DMS79 treated with DMSO at 0.1 percent for 48 hours (cell line): ENCODE measurements at regions not wholly inside any gene's neighbourhood (a gene's known extent, or its start where the extent isn't known, plus 50 kb on each side); places are given as distances from the start of the nearest gene placed in this dataset.
"Not testable (repeated sequence)": the region's sequence is repeated elsewhere in the genome, so short reads cannot be mapped to it uniquely, and the experiment has no call there.

Experiments used
- DNase-seq: peaks from one replicate; lab custom pipeline; 2025; lab: John Stamatoyannopoulos, UW

DNA sequence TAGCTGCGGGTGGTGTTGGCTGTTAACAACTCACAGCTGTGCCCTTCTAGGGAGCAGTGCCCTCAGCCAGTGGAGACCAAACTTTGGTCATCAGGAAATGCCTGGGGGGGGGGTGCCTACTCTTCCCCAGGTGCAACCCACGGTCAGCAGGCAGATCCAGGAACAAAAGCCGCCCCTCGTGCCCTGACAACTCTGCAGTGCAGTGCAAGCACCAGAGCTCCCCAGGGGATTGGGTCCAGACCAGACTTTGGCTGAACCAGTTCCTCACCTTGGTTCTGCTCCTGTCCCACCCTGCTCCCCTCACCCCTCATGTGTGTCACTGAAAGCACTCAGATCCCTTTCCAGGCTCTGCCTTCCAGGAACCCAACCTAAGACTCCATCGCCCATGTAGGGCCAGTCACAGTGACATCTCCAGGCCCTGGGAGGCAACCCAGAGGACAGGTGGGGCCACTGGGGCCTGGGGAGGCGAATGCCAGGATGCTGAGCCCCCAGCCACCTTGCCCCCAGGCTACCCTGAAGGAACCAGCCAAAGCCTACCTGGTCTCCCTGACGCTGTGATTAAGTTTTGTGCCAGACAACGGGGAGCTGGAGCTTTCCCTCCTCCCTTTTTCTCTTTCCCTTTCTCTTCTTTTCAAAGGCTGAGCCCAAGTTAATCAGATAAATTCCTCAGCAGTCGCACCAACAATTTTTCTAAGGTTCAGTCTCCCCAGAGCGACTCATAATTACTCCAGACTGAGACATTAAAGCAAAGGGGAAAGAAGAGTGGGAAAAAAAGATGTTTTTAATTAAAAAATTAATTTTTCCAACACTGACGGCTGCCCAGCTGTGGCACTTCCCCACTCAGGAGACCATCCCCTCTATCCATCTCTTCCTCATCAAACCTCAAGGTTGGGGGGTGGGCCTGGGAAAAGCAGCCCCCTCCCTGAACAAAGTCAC lies 207.5 kb upstream of the LINGO1 start:
- DNase-seq, result no peak

DNA sequence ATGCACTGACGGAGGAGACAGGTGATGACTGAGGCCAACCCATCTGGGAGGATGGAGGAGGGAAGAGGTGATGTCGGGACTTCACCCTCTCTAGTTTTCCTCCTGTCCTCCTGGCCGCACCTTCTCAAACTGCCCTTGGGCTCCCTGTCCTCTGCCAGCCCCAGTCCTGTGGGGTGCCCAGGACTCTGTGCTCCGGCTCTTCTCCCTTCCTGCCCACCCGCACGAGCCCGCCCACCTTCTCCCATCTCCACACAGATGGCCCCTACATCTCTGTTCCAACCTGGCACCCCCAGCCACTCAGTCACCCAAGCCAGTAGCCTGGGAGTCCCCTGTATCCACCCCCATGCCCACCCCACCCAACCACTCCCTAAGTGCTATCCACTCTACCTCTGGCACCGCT lies 206.7 kb upstream of the LINGO1 start:
- no peak for DNase-seq

GRCh38 chr15:77838595-77838994 lies 205.9 kb upstream of the LINGO1 start:
- no peak for DNase-seq

GRCh38 chr15:77838061-77838460 lies 205.3 kb upstream of the LINGO1 start:
- no peak for DNase-seq

DNA sequence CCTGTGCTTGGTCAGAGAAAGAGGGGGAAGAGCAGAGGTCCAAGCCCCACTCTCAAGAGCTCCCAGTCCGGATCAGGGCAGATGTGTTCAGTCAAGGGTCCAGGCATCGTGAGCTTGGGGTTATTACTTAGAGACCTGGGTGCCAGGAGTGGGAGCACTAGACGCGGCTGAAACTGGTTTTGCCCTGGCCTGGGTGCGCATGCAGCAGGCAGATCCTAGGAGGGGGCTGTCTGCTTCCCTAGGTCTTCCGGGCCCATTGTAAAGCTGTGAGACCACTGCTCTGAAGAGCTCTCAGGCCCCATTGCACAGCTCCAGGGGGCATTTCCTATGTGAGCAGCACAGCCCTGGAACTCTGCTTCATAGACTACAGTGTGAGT lies 204.9 kb upstream of the LINGO1 start:
- DNase-seq, result no peak

GRCh38 chr15:77836906-77837648 lies 204.4 kb upstream of the LINGO1 start:
- DNase-seq, result no peak

GRCh38 chr15:77836121-77836692 lies 203.5 kb upstream of the LINGO1 start:
- no peak for DNase-seq

- no peak for DNase-seq
These were observed 201.7 kb upstream of the LINGO1 start for GRCh38 chr15:77834276-77834990.

GRCh38 chr15:77832874-77833273 lies 200.2 kb upstream of the LINGO1 start:
- DNase-seq, result no peak

DNA sequence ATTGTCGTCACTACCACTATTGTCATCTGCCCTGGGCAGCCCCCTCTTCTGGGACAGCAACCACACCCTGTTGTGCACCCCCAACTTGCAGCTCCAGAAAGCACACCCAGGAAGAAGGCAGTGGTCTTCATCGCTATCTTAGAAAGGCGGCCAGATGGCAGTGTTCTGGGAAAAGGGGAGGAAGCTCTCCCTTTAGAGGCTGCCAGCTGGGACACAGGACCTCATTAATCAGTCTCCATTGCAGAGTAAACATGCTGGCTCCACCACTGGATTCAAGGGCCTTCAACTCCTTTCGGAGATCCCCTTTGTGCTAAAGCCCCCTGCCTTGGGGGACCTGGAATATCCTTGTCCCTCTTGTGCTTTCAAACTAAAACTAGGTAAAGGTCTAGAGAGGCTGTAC lies 199.3 kb upstream of the LINGO1 start:
- no peak for DNase-seq

GRCh38 chr15:77830051-77830468 lies 197.3 kb upstream of the LINGO1 start:
- DNase-seq, result no peak

- not testable (repeated sequence) for DNase-seq
These were observed 196.6 kb upstream of the LINGO1 start for GRCh38 chr15:77829331-77829730.

DNA sequence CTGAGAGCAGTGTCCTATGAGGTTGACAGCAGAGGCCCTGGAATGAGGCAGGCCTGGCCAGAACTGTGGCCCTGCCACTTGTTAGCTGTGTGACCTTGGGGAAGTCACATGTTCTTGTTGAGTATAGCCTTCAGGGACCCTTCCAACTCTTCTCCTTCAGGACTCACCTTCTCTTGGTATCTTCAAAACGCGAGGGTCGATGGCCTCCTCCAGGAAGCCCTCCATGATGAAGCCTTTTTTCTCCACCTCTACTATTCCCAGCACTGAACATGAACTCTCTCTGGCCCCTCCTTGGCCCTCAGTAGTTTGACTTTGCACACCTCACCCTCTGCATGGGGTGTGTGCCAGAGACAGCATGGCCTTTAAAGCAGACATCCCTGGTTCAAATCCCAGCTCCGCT lies 195.1 kb upstream of the LINGO1 start:
- DNase-seq, result no peak

DNA sequence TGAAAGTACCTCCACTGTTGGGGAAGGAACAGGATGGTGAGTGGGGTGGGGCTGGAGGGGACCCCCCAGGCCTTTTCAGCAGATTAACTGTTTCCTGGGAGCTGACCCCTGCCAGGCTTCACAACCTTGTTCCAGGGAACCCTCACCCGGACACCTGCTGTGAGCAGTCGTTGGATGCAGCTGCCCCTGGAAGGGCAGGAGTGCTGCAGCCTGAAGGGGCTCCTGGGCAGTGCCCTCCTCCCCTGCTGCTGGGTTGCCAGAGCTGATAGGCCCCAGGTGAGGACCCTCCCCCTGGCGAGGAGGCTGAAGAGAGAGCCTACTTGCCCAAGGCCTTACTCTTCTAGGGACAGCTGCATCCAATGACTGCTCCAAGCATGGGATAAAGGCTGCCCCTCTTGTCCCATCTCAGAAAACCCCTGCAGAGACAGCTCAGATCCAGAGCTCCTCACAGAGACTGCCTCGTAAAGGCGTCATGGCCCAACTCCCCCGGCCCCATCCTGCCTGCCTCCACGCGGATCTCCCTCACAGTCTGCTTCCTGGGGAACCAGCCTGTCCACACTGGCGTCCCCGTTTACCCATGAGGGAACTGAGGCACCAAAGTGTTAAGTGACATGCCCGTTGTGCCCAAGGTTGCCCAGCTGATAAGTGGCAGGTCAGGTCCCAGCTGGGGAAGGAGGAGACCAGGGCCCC lies 193.4 kb upstream of the LINGO1 start:
- DNase-seq, result no peak

DNA sequence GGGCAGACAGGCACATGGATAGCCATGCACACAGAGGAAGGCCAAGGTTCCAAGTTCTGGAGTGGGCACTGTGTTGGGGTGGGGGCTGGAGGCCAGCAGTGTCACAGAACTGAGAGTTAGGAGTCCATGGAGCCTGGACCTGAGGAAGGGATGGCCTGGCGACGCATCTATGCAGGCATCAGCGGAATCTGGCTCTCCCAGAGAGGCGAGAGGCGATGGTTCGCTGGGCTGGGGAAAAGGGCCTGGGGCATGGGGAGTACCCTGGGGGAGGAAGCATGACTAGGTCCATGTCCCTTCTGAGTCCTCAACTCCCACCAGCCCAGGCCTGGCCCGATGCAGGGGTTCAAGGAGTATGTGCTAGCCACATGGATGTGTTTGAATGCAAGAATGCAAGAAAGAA lies 192.8 kb upstream of the LINGO1 start:
- no peak for DNase-seq

DNA sequence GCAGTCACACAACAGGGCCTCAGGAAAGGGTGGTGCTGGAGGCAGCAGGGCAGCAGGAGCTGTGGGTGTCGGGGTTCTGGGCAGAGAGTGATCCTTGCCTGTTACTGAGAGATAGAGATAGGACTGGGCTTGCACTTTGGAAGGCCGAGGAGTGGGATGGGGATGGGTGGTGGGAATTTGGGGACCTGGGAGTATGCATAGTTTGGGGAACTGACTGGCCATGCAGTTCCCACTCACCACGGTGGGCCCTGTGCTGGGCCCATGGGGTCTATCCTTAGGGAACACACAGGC lies 192.5 kb upstream of the LINGO1 start:
- DNase-seq, result no peak

DNA sequence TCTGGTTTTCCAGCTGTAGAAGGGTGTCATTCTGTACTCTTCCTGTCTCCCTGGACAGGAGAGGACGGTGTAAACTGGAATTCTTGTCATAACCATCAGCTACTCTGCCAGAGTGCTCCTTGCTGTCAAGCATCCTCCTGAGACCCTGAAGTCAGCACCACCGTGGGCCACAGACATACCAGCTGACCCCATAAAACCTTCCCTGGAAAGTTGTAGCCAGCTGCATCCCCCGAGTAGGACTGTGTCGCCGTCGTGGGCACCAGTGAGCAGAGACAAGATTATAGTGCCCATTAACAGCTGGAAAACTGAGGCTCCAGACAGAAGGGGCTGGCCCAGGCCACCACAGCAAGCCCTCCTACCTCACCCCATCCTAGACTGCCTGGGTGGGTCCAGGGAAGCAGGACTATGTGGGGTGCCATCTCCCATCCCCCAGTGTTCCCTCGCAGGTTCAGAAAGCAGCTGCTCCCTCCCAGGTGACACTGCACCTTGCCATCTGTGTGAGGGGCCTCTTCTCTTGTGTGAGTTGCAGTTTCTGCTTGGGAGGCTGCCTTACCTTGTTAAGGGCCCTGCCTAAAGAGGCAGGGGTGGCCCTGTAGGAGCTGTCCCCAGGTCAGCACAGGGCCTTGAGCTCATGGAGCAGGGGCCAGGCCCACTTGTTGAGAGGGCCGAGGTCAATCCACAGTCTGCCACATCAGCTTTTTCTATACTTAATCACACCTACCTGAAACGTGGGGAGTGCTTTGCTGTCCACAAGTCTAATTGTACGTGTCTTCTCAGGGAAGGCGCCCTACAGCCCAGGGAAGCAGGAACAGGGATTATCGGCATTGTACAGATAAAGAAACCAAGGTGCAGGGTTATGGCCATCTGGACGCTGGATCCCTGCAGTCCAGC lies 191.9 kb upstream of the LINGO1 start:
- no peak for DNase-seq

- no peak for DNase-seq
These were observed 191.0 kb upstream of the LINGO1 start for GRCh38 chr15:77823736-77824135.

GRCh38 chr15:77822631-77823230 lies 190.0 kb upstream of the LINGO1 start:
- DNase-seq, result no peak

DNA sequence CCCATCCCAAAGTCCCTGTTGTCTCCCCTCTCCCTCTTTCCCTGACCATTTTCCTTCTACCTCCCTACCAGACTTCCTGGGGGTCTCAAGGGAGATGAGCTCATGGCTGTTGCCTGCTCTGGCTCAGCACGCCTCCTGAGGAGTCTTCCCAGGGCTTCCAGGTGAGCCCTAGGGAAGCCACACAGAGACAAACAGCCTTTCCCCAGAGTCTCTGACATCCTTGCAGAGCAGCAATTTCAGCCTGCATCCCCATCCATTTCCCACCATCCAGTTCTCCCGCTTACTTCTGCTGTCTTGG lies 189.2 kb upstream of the LINGO1 start:
- no peak for DNase-seq
